ENCODE measurements at regions not wholly inside any gene's neighbourhood (a gene's known extent, or its start where the extent isn't known, plus 50 kb on each side); places are given as distances from the start of the nearest gene placed in this dataset.

GRCh38 chr1:29474274-29475244 is 238.2 kb downstream of the PTPRU start:
- DNase-seq = no peak

GRCh38 chr1:29473161-29473855 is 237.0 kb downstream of the PTPRU start:
- no peak for DNase-seq

- no peak for DNase-seq
Measured at GRCh38 chr1:29471487-29472313, 235.4 kb downstream of the PTPRU start.

- DNase-seq = no peak
Measured at GRCh38 chr1:29470788-29471119, 234.4 kb downstream of the PTPRU start.

- DNase-seq = peak in 1 of 2 experiments; percentile 36
Measured at GRCh38 chr1:29470087-29470787, 233.9 kb downstream of the PTPRU start.

- peak in 1 of 2 experiments; percentile 26 for DNase-seq
Measured at GRCh38 chr1:29469457-29469856, 233.1 kb downstream of the PTPRU start.

GRCh38 chr1:29467989-29468900 is 231.9 kb downstream of the PTPRU start:
- DNase-seq = no peak

- no peak for DNase-seq
Measured at GRCh38 chr1:29466258-29466657, 229.9 kb downstream of the PTPRU start.

- no peak for DNase-seq
Measured at GRCh38 chr1:29465755-29466154, 229.4 kb downstream of the PTPRU start.

- no peak for DNase-seq
Measured at GRCh38 chr1:29462096-29462495, 225.8 kb downstream of the PTPRU start.

- no peak for DNase-seq
Measured at GRCh38 chr1:29461115-29461739, 224.9 kb downstream of the PTPRU start.

GRCh38 chr1:29460694-29461093 is 224.4 kb downstream of the PTPRU start:
- DNase-seq = no peak

- DNase-seq = no peak
Measured at GRCh38 chr1:29460041-29460610, 223.8 kb downstream of the PTPRU start.

GRCh38 chr1:29459620-29459945 is 223.3 kb downstream of the PTPRU start:
- DNase-seq = no peak

- DNase-seq = no peak
Measured at GRCh38 chr1:29458737-29459619, 222.7 kb downstream of the PTPRU start.

GRCh38 chr1:29457496-29458368 is 221.4 kb downstream of the PTPRU start:
- DNase-seq = no peak

GRCh38 chr1:29456685-29457435 is 220.5 kb downstream of the PTPRU start:
- no peak for DNase-seq

GRCh38 chr1:29455781-29456180 is 219.5 kb downstream of the PTPRU start:
- DNase-seq = no peak
